HCT116 (cell line): ENCODE measurements at regions not wholly inside any gene's neighbourhood (a gene's known extent, or its start where the extent isn't known, plus 50 kb on each side); places are given as distances from the start of the nearest gene placed in this dataset.

ENCODE experiments used
- ATAC-seq: fragments of 200-7000 bp; cut with Tn5 transposase; 2 replicates; pipeline ENCODE4 v1.9.1; 2020; ENCODE audit warnings: mild to moderate bottlenecking, moderate library complexity
- BruUV-seq: library from RNA; stranded (reverse); fragments of 400-500 nt; replicated peaks from 2 replicates; lab custom pipeline; 2021; lab: Mats Ljungman, UMichigan
- CTCF ChIA-PET: fragments of 300-600 bp; sonication (Branson Sonifier 250); formaldehyde crosslinking; loops from one replicate; lab custom pipeline; 2021; ENCODE audit warnings: antibody characterized with exemption; lab: Charles Lee
- POLR2A ChIA-PET: fragments of 300-600, 350-600 bp; sonication (Branson Sonifier 250); formaldehyde crosslinking; loops from one replicate; lab custom pipeline; 2021; ENCODE audit warnings: antibody characterized with exemption; lab: Charles Lee
- RAD21 ChIA-PET, 2 experiments: fragments of 300-600 bp; sonication (Branson Sonifier 250); formaldehyde crosslinking; loops; one replicate each; lab custom pipeline; 2023; ENCODE audit warnings: low total read pairs in 2 of 2; ENCODE audit not compliant: uncharacterized antibody in 2 of 2, unreplicated experiment in 2 of 2, low non-redundant PET in 1 of 2; lab: Charles Lee
- DNase-seq: peaks from one replicate; pipeline ENCODE4 v3.0.0-alpha.2; 2010; ENCODE audit warnings: low read depth, low spot score
- H2AFZ ChIP-seq: fragments of 200-600 bp; shearing (Covaris generic), sonication (generic); 2 replicates; pipeline ENCODE4 v1.6.1; 2017; ENCODE audit warnings: low read depth, mixed run types, mixed read lengths, antibody characterized with exemption, low read length; ENCODE audit not compliant: poor library complexity, severe bottlenecking
- H3K27ac ChIP-seq: 2 replicates; pipeline ENCODE4 v1.5.1; 2012; ENCODE audit warnings: low read depth, low read length
- H3K27me3 ChIP-seq: fragments of 200-600 bp; sonication (generic); 2 replicates; pipeline ENCODE4 v1.6.1; 2016; ENCODE audit warnings: mixed run types, low read length, mixed read lengths; ENCODE audit not compliant: insufficient read depth
- H3K36me3 ChIP-seq, 2 experiments: fragments of 200-500 bp in 1 of 2; fragments of 200-600 bp in 1 of 2; sonication (Bioruptor generic) in 1 of 2; sonication (generic) in 1 of 2; 2 replicates each; pipeline versions ENCODE4 v1.5.1 to v1.6.1; 2014 to 2016; ENCODE audit warnings: low read length in 2 of 2, inconsistent platforms in 1 of 2, mixed read lengths in 1 of 2, mixed run types in 1 of 2; ENCODE audit not compliant: insufficient read depth in 2 of 2, control insufficient read depth in 1 of 2
- H3K4me1 ChIP-seq, 2 experiments: fragments of 200-600 bp in 1 of 2; sonication (generic) in 1 of 2; 2 replicates each; pipeline versions ENCODE4 v1.5.1 to v1.6.1; 2012 to 2017; ENCODE audit warnings: low read length in 2 of 2, inconsistent platforms in 1 of 2, mild to moderate bottlenecking in 1 of 2, mixed read lengths in 1 of 2, mixed run types in 1 of 2, moderate library complexity in 1 of 2; ENCODE audit not compliant: insufficient read depth in 2 of 2, control insufficient read depth in 1 of 2
- H3K4me2 ChIP-seq: fragments of 200-600 bp; sonication (generic); 2 replicates; pipeline ENCODE4 v1.6.1; 2017; ENCODE audit warnings: mixed run types, low read length, mixed read lengths
- H3K4me3 ChIP-seq, 2 experiments: fragments of 200-600 bp in 1 of 2; sonication (generic) in 1 of 2; replicated peaks in 1 of 2; 2 replicates each; pipeline ENCODE4 v1.5.1; 2011 to 2016; ENCODE audit warnings: low read length in 2 of 2, control low read depth in 1 of 2, low read depth in 1 of 2, mild to moderate bottlenecking in 1 of 2, mixed read lengths in 1 of 2, mixed run types in 1 of 2
- H3K79me2 ChIP-seq: fragments of 200-600 bp; sonication (generic); 2 replicates; pipeline ENCODE4 v1.6.1; 2017; ENCODE audit warnings: mild to moderate bottlenecking, mixed run types, low read length, moderate library complexity, mixed read lengths; ENCODE audit not compliant: insufficient read depth
- H3K9ac ChIP-seq: fragments of 200-600 bp; sonication (generic); 2 replicates; pipeline ENCODE4 v1.6.1; 2016; ENCODE audit warnings: low read length, mixed read lengths
- H3K9me2 ChIP-seq: fragments of 200-600 bp; sonication (generic), shearing (Covaris generic); 2 replicates; pipeline ENCODE4 v1.6.1; 2017; ENCODE audit warnings: mixed run types, mild to moderate bottlenecking, moderate library complexity; ENCODE audit not compliant: insufficient read depth
- H3K9me3 ChIP-seq, 2 experiments: fragments of 200-500 bp in 1 of 2; fragments of 200-600 bp in 1 of 2; sonication (Bioruptor generic) in 1 of 2; sonication (generic) in 1 of 2; 2 replicates each; pipeline ENCODE4 v1.6.1; 2014 to 2017; ENCODE audit warnings: low read length in 2 of 2, mixed read lengths in 2 of 2, inconsistent platforms in 1 of 2, low read depth in 1 of 2, mild to moderate bottlenecking in 1 of 2, mixed run types in 1 of 2, moderate library complexity in 1 of 2; ENCODE audit not compliant: control insufficient read depth in 1 of 2, insufficient read depth in 1 of 2
- H4K20me1 ChIP-seq: fragments of 200-600 bp; sonication (generic), shearing (Covaris generic); 2 replicates; pipeline ENCODE4 v1.6.1; 2017; ENCODE audit warnings: mixed run types, mild to moderate bottlenecking, moderate library complexity; ENCODE audit not compliant: insufficient read depth
- ATF3 ChIP-seq: IDR thresholded peaks from 2 replicates; pipeline ENCODE4 v1.6.1; 2012
- CBX3 ChIP-seq: IDR thresholded peaks from 2 replicates; pipeline ENCODE4 v1.6.1; 2012; ENCODE audit warnings: low read depth
- CEBPB ChIP-seq: IDR thresholded peaks from 2 replicates; pipeline ENCODE4 v1.6.1; 2012; ENCODE audit warnings: low read depth
- EGR1 ChIP-seq: IDR thresholded peaks from 2 replicates; pipeline ENCODE4 v1.6.1; 2012; ENCODE audit warnings: low read depth
- ELF1 ChIP-seq: IDR thresholded peaks from 2 replicates; pipeline ENCODE4 v1.6.1; 2012; ENCODE audit warnings: low read depth, borderline replicate concordance
- EZH2 ChIP-seq: fragments of 200-600 bp; sonication (generic); IDR thresholded peaks from 2 replicates; pipeline ENCODE4 v1.6.1; 2017; ENCODE audit warnings: antibody characterized with exemption, mixed run types
- JUND ChIP-seq: IDR thresholded peaks from 2 replicates; pipeline ENCODE4 v1.6.1; 2012
- POLR2A ChIP-seq: IDR thresholded peaks from 2 replicates; pipeline ENCODE4 v1.7.0; 2011; ENCODE audit warnings: borderline replicate concordance; ENCODE audit not compliant: insufficient read depth, insufficient read length; ENCODE audit errors: extremely low read depth
- POLR2AphosphoS5 ChIP-seq: IDR thresholded peaks from 2 replicates; pipeline ENCODE4 v1.6.1; 2011; ENCODE audit warnings: mild to moderate bottlenecking, low read depth, low read length, moderate library complexity
- YY1 ChIP-seq: IDR thresholded peaks from 2 replicates; pipeline ENCODE4 v1.6.1; 2011; ENCODE audit warnings: low read length, low read depth, moderate library complexity, mild to moderate bottlenecking; ENCODE audit not compliant: insufficient replicate concordance; ENCODE audit errors: extremely low read depth
- ZFX ChIP-seq: fragments of 450-650 bp; IDR thresholded peaks from 2 replicates; pipeline ENCODE4 v1.6.1; 2017
- intact Hi-C: fragments of 100-400 bp; cut with micrococcal nuclease; formaldehyde crosslinking; loops from 2 replicates; pipeline ENCODE4 v1.10.0; 2022
- TF ChIP-seq, protein P1 (sequence below): IDR thresholded peaks from 2 replicates; pipeline ENCODE4 v1.6.1; 2011; ENCODE audit warnings: mild to moderate bottlenecking, low read length, moderate library complexity; ENCODE audit not compliant: insufficient replicate concordance; ENCODE audit errors: extremely low read depth
- TF ChIP-seq, protein P2 (sequence below): IDR thresholded peaks from 2 replicates; pipeline ENCODE4 v1.6.1; 2012; ENCODE audit warnings: low read depth

DNA sequence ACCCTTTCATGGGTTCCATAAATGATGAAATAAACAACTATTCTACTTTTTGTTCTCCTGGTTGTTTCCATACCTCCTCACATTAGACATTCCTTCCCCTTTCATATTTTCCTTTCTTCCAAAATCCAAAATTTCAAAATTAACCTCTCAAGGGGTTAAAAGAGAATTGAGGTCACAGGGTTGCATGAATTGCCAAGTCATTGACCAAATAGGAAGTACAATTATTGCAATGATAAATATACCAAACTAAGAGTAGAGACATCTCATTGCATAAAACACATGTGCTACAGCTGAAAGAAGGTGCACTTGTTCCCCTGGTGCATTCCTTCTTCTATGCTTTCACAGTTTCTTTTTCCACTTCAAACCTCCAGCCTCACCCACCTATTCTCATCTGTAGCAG lies 136.1 kb downstream of the KCTD12 start:
- DNase-seq (no peak), ATAC-seq (no peak)
- no peak for TF ChIP-seq YY1
- no peak for TF ChIP-seq POLR2A
- TF ChIP-seq ZFX = no peak
- TF ChIP-seq EZH2 = no peak
- TF ChIP-seq POLR2AphosphoS5 = no peak
- BruUV-seq = no TSS peak
- ChIA-PET POLR2A (no interaction called here), RAD21 (no interaction called here), CTCF (no interaction called here)
- Histone ChIP-seq H3K27me3 (no peaks in the 10 kb centered on the region), H3K4me3 (no peak overlapping the region), H3K27ac (no peak overlapping the region), H3K9me2 (no peaks in the 10 kb centered on the region), H2AFZ (no peak overlapping the region), H3K79me2 (no peaks in the 10 kb centered on the region), H4K20me1 (no peaks in the 10 kb centered on the region), H3K36me3 (no peaks in the 10 kb centered on the region), H3K4me2 (no peak overlapping the region), H3K9ac (no peak overlapping the region), H3K9me3 (no peaks in the 10 kb centered on the region), H3K4me1 (no peaks in the 10 kb centered on the region)
- intact Hi-C loops = no loop called here

DNA sequence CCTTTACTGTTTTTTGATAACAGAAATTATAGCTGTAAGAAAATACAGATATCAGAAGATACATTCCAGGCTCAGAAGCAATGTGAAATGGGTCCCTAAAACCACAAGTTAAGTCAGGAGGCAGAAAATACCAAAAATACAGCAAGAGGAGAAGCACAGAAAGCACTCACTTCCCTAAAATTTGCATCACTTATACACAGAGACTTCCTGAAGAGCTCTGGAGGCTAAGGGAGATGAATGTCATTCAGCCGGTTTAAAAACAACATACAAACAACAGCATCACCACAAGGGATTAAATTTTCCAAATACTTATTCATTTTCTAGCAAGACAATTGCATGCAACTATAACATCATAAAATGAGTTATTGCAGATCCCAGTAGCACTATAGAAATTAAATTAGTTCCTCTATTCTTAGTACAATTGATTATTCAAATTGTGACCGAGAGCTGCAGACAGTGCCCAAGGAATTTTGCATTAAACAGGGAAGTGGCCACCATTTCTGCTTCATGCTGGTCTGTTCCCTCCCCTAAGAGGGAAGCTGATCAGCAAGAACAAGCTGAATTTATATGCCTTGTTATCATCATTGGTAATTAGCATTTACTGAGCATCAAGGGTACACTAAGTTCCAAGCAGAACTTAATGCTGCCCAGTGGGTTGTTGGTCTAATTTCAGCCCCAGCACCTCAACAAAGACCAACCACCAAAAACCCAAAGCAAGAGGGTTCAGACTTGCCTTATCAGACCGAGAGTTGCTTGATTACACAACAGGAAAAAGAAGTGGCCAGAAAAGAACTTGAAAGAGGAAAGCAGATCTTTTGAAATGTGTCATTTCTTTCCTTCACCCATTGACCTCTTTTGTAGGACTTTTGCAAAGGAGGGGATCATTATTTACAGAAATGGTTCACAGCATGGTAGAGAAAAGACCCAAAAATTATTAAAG lies 140.7 kb downstream of the KCTD12 start:
- RAD21 ChIA-PET = interaction anchor here in 1 of 2 experiments (0.6 to 0.7 kb wide), 2 partner anchors 12 to 140 kb away, joined by 3 to 4 read pairs; no protein-coding TSS in a partner anchor
- Histone ChIP-seq H3K4me3 (no peak overlapping the region), H3K9ac (no peak overlapping the region), H4K20me1 (no peaks in the 10 kb centered on the region), H3K9me2 (no peaks in the 10 kb centered on the region), H3K4me1 (no peaks in the 10 kb centered on the region), H3K27me3 (no peaks in the 10 kb centered on the region), H2AFZ (no peak overlapping the region), H3K36me3 (no peaks in the 10 kb centered on the region), H3K27ac (no peak overlapping the region), H3K4me2 (no peak overlapping the region), H3K79me2 (no peaks in the 10 kb centered on the region), H3K9me3 (no peaks in the 10 kb centered on the region)
- no peak for DNase-seq
- no TSS peak for BruUV-seq
- intact Hi-C loops = no loop called here
- POLR2A ChIA-PET = no interaction called here
- no peak for ATAC-seq
- CTCF ChIA-PET = no interaction called here
- TF ChIP-seq ATF3 (no peak), JUND (no peak), ELF1 (no peak), CBX3 (no peak), EGR1 (no peak), CEBPB (no peak)
- TF ChIP-seq, protein P1, sequence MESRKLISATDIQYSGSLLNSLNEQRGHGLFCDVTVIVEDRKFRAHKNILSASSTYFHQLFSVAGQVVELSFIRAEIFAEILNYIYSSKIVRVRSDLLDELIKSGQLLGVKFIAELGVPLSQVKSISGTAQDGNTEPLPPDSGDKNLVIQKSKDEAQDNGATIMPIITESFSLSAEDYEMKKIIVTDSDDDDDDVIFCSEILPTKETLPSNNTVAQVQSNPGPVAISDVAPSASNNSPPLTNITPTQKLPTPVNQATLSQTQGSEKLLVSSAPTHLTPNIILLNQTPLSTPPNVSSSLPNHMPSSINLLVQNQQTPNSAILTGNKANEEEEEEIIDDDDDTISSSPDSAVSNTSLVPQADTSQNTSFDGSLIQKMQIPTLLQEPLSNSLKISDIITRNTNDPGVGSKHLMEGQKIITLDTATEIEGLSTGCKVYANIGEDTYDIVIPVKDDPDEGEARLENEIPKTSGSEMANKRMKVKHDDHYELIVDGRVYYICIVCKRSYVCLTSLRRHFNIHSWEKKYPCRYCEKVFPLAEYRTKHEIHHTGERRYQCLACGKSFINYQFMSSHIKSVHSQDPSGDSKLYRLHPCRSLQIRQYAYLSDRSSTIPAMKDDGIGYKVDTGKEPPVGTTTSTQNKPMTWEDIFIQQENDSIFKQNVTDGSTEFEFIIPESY = no peak
- TF ChIP-seq, protein P2, sequence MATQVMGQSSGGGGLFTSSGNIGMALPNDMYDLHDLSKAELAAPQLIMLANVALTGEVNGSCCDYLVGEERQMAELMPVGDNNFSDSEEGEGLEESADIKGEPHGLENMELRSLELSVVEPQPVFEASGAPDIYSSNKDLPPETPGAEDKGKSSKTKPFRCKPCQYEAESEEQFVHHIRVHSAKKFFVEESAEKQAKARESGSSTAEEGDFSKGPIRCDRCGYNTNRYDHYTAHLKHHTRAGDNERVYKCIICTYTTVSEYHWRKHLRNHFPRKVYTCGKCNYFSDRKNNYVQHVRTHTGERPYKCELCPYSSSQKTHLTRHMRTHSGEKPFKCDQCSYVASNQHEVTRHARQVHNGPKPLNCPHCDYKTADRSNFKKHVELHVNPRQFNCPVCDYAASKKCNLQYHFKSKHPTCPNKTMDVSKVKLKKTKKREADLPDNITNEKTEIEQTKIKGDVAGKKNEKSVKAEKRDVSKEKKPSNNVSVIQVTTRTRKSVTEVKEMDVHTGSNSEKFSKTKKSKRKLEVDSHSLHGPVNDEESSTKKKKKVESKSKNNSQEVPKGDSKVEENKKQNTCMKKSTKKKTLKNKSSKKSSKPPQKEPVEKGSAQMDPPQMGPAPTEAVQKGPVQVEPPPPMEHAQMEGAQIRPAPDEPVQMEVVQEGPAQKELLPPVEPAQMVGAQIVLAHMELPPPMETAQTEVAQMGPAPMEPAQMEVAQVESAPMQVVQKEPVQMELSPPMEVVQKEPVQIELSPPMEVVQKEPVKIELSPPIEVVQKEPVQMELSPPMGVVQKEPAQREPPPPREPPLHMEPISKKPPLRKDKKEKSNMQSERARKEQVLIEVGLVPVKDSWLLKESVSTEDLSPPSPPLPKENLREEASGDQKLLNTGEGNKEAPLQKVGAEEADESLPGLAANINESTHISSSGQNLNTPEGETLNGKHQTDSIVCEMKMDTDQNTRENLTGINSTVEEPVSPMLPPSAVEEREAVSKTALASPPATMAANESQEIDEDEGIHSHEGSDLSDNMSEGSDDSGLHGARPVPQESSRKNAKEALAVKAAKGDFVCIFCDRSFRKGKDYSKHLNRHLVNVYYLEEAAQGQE = no peak
